ENCODE measurements at regions not wholly inside any gene's neighbourhood (a gene's known extent, or its start where the extent isn't known, plus 50 kb on each side); places are given as distances from the start of the nearest gene placed in this dataset.

DNA sequence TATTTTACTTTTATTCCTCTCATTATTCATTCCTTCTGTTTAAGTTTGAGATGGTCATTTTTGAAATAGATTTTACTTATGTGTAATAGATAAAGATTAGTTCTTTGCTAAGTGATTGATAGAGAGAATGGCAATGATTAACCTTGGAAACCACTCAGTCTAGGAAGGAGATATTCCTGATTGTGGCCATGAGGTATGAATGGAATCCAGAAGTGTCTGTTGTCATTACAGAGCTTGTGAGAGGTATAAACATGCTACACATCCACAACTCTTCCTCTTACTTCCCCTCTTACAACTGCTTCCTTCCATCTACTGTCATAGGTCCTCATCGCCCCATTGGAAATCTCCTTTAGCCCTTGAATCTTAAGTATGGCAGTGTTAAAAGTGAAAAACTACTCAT, 988.8 kb upstream of the B3GALT2 start:
- in situ Hi-C loops (cut with HindIII; ENCODE audit: low pct_unique_long_range_greater_than_20kb, low sequenced_read_pairs): no loop called here
- DNase-seq (ENCODE audit: low read depth): peak; percentile 44

DNA sequence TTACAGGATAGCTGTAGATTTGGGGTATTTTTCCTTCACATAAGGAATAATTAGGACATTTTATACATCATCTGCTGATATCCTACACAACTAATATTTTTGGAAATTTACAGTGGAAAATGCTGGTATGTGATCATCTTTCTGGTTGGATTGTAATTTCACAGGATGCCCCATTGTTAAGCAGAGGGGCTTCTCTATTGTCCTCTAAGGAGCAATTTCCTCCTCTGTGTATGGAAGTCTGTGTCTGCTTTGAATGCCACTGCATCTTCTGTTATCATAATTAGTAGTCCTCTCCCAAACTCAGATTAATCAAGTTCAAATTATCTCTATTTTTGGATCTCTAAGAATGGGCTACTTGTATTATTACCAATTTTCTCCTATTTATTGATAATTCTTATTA, 988.1 kb upstream of the B3GALT2 start:
- DNase-seq (ENCODE audit: low read depth): no peak
- in situ Hi-C loops (cut with HindIII; ENCODE audit: low pct_unique_long_range_greater_than_20kb, low sequenced_read_pairs): no loop called here

DNA sequence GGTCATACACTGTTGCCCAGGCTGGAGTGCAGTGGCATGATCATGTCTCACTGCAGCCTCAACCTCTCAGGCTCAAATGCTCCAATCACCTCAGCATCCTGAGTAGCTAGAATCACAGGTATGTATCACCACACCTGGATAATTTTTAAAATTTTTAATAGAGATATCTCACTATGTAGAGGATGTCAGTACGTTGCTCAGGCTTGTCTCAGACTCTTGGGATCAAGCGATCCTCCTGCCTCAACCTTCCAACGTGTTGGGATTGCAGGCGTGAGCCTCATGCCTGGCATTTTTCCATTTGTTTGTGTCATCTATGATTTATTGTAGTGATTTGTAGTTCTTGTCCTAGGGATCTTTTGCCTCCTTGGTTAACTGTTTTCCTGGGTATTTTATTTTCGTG, 985.2 kb upstream of the B3GALT2 start:
- in situ Hi-C loops (cut with HindIII; ENCODE audit: low pct_unique_long_range_greater_than_20kb, low sequenced_read_pairs): no loop called here
- no peak for DNase-seq (ENCODE audit: low read depth)

DNA sequence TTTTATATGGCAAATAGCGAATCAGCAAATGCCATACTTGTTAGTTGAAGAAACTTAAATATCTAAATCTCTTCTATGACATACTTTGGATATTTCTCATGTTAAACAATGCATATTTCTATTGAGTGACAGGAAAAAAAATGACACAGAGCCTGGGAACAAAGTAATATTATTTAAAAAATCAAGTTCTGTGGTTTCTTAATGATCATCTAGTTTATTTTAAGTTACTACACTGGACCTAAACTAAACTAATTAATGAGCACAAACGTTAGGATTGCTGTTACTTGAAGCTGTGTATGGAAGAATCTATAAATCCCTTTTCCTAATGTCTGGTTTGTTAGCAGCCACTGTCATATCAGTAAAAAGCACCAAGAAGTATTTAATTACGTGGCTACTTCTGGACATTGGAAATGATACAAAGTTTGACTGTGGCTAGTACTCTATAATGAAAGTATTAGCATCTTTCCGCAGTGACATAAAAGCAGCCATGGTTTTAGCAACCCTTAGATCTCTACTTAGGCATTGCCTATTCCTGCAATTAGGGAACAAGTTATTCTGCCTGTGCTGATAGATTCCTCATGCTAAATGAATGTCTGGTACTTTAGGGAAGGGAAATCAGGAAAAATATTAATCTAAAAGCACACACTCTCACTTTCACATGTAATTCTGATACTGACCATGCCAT, 981.7 kb upstream of the B3GALT2 start:
- in situ Hi-C loops (cut with HindIII; ENCODE audit: low pct_unique_long_range_greater_than_20kb, low sequenced_read_pairs): no loop called here
- DNase-seq (ENCODE audit: low read depth): no peak

DNA sequence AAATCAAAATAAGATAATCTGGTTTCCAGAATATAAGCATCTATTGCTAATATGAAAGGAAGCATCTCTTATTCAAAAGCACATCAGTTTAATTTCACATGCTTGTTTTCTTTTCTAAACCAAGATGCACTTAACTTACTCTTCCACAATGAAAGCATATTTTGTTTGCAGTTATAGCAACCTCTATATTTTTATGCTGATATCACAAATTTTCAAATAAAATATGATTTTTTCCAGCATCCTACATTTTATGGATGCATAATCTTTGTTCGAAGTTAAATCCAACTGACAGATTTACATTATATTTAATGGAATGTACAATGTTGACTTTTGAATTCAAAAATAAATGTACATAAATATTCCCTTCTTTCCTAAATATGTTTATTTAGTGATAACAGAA, 978.3 kb upstream of the B3GALT2 start:
- DNase-seq (ENCODE audit: low read depth): no peak
- in situ Hi-C loops (cut with HindIII; ENCODE audit: low pct_unique_long_range_greater_than_20kb, low sequenced_read_pairs): no loop called here

DNA sequence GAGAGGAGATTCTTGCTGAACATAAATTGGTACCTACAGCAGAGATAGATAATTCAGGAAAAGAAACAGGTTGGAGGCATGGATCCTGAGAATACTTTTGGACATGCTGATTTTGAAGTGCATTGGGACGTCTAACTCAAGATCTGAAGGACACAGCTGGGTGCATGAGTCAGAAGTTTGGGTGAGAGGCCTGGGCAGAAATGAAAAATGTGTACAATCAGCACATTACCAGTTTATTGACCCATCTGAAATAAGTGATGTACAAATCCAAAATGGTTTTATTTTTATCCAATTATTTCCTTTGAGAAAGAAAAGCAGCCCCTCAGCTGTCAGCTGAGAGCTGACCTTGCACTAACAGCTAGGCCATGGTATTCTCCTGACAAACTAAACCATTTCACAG, 975.2 kb upstream of the B3GALT2 start:
- DNase-seq (ENCODE audit: low read depth): no peak
- in situ Hi-C loops (cut with HindIII; ENCODE audit: low pct_unique_long_range_greater_than_20kb, low sequenced_read_pairs): no loop called here

DNA sequence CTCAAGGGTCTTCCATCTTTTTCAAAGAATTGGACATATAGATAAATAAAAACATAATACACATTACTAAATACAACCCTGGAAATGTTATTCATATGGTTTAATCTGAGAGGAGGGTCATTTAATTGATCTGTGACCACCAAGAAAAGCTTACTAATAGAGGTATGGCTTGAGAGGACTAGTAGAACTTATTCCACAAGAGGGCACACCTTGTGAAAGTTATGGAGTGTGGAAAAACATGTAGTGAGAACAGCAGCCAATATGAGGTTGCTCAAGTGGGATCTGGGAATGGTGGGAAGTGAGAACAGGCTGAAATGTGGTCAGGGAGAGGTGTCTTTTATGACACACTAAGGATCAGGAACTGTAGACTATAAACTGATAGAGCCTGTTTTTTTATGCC, 973.5 kb upstream of the B3GALT2 start:
- DNase-seq (ENCODE audit: low read depth): no peak
- in situ Hi-C loops (cut with HindIII; ENCODE audit: low pct_unique_long_range_greater_than_20kb, low sequenced_read_pairs): no loop called here

DNA sequence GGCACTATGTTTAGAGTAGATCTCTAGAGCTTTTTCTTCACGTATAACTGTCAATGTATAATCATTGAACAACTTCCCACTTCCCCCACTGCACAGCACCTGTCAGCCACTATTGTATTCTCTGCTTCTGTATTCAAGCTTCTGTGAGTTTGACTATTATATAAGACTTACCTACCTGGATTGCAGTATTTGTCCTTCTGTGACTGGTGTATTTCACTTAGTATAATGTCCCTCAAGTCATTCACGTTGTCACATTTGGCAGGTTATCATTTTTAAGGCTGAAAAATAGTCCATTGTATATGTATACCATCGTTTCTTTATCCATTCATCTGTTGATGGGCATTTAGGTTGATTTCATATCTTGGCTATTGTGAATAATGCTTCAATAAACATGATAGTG, 969.5 kb upstream of the B3GALT2 start:
- in situ Hi-C loops (cut with HindIII; ENCODE audit: low pct_unique_long_range_greater_than_20kb, low sequenced_read_pairs): no loop called here
- no peak for DNase-seq (ENCODE audit: low read depth)

DNA sequence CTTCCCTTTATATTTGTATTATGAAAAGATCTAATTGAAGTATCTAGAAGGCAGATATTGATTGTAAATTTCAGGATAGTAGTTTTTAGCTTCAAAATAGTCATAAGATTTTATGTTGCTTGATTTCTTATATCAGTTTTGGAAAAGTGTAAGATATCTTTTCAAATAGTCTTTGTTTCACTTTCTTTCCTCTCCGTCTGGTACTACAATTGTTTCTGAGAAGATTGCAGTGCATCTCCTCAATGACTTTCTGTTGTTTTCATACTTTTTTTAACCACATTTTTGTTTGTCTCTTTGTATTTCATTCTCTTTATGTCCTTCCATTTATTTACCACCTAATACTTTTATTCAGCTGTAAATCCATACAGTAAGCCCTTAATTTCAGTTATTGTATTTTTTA, 964.6 kb upstream of the B3GALT2 start:
- no peak for DNase-seq (ENCODE audit: low read depth)
- in situ Hi-C loops (cut with HindIII; ENCODE audit: low pct_unique_long_range_greater_than_20kb, low sequenced_read_pairs): no loop called here

DNA sequence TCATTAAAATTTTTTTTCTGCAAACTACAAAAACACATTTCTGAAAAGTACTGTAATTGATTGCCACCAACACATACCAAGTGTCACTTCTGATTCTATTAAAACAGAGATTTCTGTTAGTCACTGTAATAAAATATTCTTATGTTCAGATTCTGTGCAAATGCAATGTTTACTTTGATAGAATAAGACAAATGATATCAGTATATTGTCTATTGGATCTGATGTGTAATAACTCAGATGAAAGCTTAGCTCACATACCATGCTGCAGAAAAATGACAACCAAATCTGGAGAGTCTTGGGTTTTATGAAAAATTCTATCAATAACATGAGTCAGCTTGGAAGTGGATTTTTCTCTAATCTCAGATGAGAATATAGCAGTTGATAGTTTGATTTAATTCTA, 963.8 kb upstream of the B3GALT2 start:
- in situ Hi-C loops (cut with HindIII; ENCODE audit: low pct_unique_long_range_greater_than_20kb, low sequenced_read_pairs): no loop called here
- DNase-seq (ENCODE audit: low read depth): no peak

DNA sequence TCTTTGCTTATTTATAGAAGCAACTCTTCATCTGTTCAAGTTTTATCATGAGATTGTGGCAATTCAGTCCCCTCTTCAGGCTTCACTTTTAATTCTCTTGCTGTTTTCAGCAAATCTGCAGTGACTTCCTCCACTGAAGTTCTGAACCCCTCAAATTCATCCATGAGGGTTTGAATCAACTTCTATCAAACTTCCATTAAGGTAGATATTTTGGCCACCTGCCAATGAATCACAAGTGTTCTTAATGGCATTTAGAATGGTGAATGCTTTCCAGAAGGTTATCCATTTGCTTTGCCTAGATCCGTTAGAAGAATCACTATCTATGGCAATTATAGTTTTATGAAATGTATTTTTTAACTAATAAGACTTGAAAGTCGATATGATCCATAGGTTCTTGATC, 946.7 kb upstream of the B3GALT2 start:
- in situ Hi-C loops (cut with HindIII; ENCODE audit: low pct_unique_long_range_greater_than_20kb, low sequenced_read_pairs): no loop called here
- no peak for DNase-seq (ENCODE audit: low read depth)

DNA sequence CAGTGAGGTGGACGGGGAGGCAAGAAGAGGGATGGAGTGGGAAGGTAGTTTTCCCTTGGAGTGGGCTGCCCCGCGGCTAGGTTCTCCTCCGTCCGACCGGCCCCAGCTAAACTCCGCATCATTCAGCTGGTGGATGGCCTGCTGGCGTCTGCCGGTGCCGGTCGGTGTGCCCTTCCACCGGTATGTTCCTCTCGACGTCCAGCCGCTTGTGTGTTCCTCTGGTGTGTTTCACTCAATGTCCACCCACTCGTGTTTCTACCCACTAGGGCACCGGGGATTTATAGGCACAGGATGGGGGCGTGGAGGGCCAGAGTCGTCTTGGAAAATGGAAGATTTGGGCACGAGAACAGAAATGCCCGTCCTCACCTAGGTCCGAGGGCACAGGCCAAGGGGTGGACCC, 931.7 kb upstream of the B3GALT2 start:
- no peak for DNase-seq (ENCODE audit: low read depth)
- in situ Hi-C loops (cut with HindIII; ENCODE audit: low pct_unique_long_range_greater_than_20kb, low sequenced_read_pairs): no loop called here

DNA sequence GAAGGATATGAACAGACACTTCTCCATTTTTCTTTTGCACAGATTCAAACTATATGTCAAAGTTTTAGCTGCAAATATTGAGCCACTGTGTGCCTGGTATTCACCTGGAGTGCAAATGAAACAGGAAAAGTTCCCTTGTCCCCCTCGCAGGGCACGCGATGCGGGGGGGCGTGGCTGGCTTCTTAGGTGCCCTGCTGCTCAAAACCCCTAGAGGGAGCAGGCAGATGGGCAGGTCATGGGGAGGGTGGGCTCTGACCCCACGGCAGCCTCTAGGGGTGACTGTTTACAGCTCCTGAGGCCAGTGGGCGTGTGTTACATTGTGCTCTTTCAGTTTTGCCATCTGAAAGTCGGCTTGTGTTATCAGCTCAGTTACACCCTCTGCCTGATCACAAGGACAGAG, 931.2 kb upstream of the B3GALT2 start:
- in situ Hi-C loops (cut with HindIII; ENCODE audit: low pct_unique_long_range_greater_than_20kb, low sequenced_read_pairs): no loop called here
- DNase-seq (ENCODE audit: low read depth): no peak

DNA sequence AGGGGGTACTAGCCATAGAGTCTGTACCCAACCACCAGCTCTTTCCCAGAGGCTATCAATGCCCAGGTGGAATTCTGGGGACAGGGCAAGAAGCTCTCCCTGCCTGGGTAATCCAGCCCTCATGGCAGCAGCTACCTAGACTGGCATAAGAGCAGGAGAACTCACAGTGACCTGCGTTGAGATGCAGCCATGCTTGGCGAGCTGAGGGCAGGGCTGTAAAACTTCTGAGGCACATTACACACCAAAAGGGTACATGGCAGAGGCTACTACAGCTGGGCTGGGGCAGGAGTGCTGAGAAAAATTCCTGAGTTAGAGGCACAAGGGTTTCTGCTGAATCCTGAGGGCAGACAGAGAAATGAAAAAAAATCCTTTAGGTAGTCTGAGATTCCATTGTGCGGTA, 927.9 kb upstream of the B3GALT2 start:
- DNase-seq (ENCODE audit: low read depth): no peak
- in situ Hi-C loops (cut with HindIII; ENCODE audit: low pct_unique_long_range_greater_than_20kb, low sequenced_read_pairs): no loop called here

DNA sequence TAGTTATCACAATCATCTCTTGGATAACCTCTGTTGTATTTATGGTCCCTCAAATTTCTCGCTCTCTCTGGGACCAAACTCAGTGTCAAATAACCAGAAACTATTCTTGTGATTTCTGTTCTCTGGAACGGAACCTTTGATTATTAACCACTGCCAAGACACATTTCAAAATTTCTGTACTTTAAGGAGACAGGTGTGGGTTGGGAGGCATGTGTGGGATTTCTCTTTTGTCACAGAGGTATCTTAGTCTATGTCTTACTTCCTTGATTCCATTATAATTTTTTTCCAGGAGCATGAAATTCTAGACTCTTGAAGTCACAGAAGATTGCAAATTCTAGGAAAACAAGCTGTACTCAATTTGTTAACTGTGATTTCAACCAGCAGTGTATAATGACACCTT, 919.0 kb upstream of the B3GALT2 start:
- in situ Hi-C loops (cut with HindIII; ENCODE audit: low pct_unique_long_range_greater_than_20kb, low sequenced_read_pairs): no loop called here
- no peak for DNase-seq (ENCODE audit: low read depth)

DNA sequence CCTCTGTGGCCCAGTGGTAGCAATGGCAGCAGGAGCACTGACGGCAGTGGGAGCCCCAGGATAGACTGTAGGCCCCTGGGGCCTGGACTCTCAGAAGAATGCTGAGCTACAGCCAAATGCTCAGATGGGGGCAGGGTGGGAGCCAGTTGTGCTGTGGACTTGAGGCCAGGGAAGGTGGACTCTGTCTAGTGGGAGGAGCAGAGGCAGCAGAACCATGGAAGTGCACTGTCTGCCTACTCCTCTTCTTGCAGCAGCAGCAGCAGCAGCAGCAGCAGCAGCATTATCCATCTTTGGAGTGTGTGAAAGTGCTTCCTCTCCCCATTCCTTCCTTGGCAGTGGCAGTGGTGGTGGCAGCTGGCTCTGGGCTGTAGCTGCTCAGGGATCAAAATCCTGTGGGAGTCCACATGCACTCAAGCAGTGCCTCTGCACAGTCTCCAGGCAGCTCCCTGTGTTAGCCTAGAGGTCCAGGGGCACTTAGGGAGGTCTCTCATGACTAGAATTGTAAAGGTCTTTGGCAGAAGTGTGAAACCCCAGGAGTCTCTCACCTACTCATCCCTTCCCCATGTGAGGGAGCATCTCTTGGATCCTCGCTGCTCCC, 917.9 kb upstream of the B3GALT2 start:
- in situ Hi-C loops (cut with HindIII; ENCODE audit: low pct_unique_long_range_greater_than_20kb, low sequenced_read_pairs): no loop called here
- no peak for DNase-seq (ENCODE audit: low read depth)

DNA sequence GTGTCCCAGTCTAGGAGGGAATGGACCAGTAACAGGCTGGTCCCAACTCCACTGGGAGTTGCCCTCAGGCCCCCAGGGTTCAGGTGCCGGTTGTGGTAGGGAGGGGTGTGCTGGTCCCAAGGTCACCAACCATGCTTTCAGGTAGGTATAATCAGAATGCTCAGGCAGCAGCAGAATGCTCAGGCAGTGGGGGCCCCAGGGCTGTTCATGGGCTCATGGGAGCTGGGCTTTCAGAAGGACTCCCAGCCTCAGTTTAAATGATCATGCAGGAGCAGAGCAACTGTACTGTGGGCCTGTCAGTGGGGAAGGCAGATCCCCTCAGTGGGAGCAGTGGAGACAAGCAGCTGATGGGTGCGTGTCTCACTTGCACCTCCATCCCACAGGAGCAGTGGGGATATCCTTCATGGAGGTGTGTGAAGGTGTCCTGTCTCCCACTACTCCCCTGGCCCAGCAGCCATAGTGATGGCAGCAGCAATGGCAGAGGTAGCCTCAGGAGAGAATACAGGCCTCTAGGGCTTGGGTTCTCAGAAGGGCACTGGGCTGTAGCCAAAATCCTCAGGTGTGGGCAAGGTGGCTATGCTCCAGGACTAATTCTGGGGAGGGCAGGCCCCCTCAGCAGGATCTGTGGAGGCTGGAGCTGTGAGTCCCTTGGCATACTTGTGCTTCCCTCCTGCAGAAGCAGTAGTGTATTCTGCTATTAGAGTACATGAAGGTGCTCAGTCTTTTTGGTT, 917.3 kb upstream of the B3GALT2 start:
- in situ Hi-C loops (cut with HindIII; ENCODE audit: low pct_unique_long_range_greater_than_20kb, low sequenced_read_pairs): no loop called here
- no peak for DNase-seq (ENCODE audit: low read depth)

DNA sequence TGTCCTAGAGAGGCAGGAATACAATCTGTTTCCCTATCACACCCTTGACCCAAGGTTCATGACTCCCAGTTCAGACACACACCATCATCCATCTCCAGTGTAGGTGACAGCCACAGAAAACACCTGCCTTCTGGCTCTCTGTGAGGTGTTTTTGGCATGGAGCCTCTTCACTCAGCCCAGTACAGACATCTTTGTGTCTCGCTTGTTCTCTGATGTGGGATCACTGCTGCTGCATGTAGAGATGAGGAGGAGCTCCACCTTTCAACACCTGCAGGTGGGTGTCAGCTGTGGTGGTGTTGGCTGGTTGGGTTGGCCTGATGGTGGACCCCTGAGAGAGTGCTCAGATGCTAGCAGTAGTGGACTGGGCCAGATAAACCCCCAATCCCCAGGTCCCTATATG, 916.7 kb upstream of the B3GALT2 start:
- in situ Hi-C loops (cut with HindIII; ENCODE audit: low pct_unique_long_range_greater_than_20kb, low sequenced_read_pairs): no loop called here
- no peak for DNase-seq (ENCODE audit: low read depth)

DNA sequence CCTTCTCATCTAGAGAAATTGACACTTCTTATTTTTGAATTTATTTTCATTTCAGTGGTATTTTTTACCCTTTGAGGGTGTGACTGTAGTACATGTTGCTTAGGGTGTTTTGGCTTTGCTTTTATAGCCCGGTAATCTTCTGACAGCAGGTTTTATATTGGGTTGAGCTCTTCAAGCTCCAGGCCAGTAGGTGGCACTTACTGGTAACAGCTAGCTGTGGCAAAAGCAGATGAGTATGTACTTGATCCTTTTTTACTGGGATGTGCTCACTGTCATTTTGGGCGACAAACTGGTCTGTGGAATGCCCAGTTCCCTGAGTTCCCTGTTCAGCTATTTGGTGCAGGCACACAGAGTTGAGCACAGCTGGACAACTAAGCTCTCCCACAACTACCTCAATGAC, 916.2 kb upstream of the B3GALT2 start:
- in situ Hi-C loops (cut with HindIII; ENCODE audit: low pct_unique_long_range_greater_than_20kb, low sequenced_read_pairs): no loop called here
- DNase-seq (ENCODE audit: low read depth): no peak

DNA sequence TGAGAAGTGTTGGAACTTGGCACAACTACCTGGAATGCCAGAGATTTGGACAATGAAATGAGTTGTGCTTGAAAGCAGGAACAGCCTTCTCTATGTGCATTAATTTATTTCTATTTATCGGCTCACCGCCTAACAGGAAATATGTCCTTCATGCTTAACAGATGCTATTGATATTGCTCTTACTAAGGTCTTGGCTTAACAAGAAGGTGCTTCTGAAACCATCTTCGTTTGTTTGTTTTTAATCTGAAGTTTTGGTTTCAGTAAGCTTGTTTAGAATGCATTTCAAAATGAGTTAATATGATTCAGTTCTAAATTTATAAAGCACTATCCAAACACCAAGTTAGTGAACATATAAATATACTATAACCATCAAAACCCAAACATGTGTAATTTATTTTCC, 898.3 kb upstream of the B3GALT2 start:
- in situ Hi-C loops (cut with HindIII; ENCODE audit: low pct_unique_long_range_greater_than_20kb, low sequenced_read_pairs): no loop called here
- no peak for DNase-seq (ENCODE audit: low read depth)

Data from Caki2 (cell line).